ENCODE measurements at regions not wholly inside any gene's neighbourhood (a gene's known extent, or its start where the extent isn't known, plus 50 kb on each side); places are given as distances from the start of the nearest gene placed in this dataset.

DNA sequence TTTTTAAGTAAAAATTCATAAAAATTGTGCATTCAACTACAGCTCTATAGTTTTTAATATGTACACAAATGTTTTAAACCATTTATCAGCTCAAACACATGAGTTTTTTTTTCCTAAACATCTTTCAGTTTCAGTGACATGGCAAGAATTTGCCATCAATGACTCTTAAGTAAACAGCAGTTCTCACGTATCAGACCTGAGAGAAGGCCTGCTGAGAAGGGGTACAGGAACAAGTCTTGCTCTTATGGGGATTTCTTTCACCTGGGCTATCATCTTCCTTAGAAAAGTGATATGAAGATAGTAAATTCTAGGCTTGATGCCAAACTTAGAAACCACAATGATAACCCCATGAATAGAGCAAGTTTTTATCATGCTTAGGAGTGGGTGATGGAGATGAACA, 467.8 kb downstream of the ARL4A start:
- DNase-seq = no peak

DNA sequence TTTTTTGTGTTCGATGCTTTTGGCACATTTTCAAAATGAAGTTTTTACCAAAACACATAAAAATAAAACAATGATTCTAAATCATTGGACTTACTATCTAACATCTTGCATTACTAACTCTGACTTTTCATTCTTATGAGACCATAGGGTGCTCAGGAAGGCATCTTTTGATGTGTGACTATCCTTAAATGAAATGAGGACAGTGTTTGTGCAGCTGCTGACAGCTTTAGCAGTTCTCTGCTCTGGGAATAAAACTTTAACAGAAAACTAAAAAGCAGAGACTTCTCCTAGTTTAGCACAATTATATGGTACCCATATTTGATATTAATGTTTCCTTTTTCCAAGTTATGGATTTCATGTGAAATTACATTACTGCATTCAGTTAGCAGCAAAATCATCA, 471.6 kb downstream of the ARL4A start:
- no peak for DNase-seq

DNA sequence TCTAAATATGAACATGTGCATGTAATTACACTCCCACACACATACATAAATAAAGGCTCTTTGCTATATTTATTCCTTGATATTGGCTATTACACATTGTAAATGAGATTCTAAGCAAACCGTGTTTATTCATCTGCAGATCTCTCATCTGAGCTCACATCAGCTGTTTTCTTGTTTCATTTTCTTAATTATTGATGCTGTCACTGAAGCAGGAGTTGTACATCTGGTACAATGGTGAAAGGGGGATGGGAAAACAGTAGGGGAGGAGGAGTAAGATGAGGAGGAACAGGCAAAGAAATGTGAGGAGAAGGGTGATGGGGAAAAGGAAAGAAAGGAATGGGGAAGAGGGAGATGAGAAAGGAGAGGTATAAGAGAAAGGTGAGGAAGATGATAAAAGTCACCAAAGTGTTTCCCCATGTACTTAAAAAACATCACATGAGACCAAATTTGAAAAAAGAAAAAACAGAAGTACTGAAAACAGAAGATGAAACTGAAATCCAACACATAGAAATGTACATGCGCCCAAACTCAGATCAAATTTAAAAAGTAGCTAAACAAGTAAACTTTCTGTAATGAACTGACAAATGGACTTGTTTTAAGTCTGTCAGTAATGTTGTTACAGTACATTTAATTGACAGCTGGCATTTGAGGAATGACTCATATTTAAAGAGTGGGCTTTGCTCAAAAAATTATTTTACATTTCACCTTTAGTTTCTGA, 472.2 kb downstream of the ARL4A start:
- DNase-seq = no peak

DNA sequence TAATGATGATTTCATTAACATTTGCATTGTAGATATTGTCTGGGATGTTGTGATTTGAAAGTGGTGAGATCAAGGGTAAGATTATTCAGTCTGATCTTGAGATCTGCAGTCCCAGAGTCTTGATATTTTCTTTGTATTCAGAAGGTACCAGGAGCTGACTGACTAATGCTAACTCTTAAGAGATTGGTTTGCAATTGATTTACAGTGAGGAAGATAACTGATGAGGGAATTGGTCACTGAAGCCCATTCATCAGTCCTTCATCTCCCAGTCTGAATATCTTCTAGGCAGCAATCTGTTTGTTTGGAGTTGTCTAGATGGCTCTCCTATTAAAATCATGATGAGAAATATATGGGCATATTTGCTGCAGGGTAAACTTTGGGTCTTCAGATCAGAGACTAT, 473.7 kb downstream of the ARL4A start:
- no peak for DNase-seq

DNA sequence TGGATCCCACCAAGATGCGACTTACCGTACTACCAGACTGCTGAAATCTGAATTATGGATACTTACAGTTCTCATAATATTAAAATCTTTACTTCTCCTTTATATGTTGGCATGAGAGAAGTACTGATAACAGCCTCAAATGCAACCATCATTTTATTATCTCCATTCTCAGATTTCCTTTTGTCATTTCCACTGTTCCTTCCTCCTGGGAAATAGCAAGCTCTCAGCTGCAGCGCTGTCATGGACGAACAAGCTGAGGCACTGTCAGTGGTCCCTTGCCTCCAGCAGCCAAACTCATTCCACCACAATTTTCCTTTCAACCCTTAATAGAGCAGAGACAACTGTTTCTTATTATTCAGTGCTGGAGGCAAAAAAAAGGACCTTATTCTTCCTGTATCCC, 478.4 kb downstream of the ARL4A start:
- no peak for DNase-seq

DNA sequence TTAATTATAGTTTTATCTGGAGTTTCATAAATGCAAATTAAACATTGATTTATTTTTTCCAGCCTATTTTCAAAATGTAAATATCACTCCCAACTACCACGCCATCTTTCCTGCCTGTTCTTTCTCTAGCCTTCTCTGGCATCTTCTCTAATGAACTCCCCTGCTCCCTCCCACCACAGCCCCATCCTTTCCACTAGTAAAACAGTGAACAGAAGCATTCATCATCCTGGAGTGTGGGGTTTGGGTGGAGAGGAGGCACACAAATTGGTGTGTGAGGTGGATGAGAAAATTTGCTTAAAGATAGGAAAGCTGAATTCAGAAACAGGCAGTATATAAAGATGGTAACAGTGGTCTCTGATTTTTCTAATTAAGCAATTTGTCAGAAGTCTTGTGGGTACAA, 479.4 kb downstream of the ARL4A start:
- DNase-seq = no peak

DNA sequence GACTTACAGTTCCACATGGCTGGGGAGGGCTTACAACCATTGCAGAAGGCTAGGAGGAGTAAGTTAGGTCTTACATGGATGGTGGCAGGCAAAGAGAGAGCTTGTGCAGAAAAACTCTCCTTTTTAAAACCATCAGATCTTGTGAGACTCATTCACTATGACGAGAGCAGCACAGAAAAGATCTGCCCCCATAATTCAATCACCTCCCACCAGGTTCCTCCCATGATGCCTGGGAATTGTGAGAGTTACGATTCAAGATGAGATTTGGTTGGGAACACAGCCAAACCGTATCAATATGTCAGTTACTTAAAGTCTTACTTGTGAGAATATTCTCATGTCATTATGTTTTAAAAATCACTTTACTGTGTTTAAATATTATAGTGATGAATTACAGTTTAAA, 481.9 kb downstream of the ARL4A start:
- no peak for DNase-seq

DNA sequence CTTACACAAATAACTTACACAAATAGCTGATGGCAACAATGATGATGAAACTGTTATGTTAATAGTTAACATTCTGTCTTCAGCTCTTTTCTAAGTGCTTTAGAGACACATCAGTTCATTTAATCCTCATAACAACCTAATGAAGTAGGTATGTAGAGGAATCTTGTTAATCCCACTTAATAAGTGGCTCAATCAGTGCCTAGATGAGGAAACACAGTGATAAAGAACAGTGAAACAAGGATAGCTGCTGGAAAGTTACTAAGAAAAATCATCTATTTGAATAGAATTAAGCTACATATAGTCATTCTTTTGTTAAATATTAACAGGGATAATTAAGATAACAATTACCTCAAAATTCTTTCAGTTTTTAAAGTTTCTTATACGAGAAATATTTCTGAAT, 487.6 kb downstream of the ARL4A start:
- no peak for DNase-seq

DNA sequence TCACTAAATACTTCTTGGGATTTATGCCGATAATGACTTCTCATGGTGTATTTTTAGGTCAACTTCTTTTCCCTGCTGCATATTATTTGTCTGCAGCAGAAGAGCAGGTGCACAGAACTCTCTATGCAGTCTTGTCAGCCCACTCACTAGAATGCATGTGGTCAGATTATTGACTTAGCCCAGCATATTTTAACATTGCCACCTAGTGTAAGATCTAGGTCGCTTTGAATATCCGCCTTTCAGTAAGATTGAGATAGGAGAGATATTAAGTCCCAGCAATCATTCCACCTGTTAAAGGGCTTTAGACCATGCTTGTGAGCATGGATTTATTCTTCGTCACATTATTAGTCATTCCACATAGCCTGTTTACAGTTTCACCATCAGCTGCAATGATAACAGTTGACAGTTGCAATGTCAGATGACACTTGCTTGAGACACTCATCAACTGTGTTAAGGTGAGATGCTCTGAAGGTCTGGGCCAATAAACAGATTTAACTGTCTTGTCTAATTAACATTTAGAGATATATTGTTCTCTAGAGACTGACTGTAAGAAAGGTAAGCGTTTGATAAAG, 491.7 kb downstream of the ARL4A start:
- DNase-seq = no peak

DNA sequence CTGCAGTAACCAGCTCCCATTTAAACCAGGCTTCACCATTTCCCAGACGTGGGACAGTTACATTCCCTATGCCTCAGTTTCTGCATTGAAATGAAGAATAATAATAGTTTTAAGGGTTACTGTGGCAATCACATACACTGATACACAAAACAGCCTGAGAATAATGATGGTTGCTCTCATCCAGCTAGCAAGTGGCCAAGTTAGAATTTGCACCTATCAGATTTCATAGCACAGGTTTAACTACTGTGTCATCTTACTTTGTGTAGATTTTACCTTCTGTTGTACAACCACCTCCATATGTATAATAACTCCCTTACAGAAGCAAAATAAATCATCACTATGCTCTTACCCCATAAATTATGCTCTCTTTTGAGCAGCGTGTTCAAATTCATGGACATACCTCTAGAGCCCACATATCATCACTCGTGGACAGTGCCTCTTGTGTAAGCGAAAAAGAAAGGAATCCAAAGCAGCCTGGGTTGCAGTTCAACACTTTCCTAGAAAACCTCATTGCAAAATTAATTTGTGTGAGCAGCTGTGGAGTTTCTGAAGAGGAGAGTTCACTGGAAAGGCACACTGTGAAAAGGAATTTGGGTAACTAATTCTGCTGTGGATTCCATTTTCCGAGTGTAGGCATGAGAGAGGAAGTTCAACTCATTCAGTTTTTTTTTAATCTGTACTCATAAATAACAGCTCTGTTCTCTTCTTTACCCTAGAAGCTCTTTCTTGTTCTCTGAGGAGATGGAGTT, 492.5 kb downstream of the ARL4A start:
- DNase-seq = no peak

DNA sequence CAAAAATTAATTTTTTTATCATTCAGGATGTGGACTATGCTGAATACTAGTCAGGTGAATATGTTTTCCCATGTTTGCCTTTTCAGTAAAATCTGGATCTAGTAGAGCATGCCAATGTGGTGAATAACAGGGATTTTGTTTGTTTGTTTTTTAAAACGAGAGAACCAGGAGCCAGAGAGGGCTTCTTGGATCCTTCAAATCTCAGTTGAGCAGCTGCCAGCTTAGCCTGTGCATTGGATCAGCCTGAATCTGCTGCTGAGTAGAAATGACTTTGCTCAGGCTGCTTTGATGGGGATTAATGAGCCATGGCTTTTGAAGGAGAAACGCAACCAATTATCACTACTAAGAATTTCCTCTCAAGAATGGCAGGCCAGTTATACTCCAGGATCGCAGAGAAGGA, 493.8 kb downstream of the ARL4A start:
- no peak for DNase-seq

DNA sequence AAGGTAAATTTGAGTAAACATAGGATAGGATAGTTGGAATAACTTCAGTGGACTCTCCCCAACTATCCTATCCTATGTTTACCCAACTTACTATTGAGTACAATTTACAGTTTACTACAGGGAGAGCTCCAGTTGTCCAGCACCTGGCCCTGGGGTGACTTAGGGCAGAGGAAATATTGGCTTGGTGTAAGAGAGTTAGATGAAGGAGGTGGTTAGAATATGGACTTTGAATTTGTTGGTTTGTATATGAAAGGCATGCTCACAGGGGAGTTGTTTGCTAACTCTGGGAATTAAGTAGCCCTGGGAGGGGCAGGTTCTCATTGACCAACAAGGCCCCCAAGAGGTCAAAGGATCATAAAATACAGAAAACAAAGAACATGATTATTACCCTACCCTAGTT, 497.7 kb downstream of the ARL4A start:
- no peak for DNase-seq

DNA sequence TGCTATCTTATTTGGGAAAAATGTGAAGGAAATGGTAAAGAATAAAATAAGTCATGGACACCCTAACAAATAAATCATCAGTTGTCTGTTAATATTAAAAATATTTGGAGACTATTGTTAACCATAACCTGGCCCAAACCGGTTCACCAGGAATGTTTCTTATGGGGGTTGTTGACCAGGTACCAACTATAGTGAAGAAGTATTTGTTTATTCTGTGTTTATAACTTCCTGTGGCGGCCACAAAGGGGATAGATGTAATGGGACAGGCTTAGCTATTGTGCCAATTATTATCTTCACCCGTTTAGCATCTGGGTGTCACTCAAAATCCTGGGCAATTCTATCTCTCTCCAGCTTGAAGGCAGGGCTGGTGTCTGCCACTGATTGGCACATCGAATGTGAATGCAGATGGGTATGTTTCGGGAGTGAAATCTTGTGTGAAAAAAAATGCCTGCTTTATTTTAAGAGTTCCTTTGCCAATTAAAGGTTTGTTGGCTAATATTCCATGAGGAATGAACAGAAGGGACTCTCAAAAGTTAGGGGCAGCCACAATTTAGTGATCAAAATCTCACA, 500.9 kb downstream of the ARL4A start:
- no peak for DNase-seq

DNA sequence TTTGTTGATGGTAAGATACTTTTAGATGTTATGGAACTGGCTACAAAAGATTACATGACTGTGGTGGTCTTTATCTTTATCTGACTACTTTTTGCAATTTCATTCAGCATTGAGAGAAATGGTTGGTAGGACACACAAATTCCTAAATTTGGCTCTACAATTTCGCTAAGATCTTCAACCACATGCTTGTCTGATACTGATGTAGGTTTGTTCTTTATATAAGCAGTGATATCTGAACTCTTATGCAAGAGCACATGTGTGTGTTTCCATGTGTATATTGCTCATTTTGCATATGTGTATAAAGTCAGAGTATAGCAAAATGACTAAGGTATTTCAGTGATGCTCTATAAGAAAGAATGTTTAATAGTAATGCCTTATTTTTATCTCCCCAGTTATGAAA, 501.5 kb downstream of the ARL4A start:
- no peak for DNase-seq

DNA sequence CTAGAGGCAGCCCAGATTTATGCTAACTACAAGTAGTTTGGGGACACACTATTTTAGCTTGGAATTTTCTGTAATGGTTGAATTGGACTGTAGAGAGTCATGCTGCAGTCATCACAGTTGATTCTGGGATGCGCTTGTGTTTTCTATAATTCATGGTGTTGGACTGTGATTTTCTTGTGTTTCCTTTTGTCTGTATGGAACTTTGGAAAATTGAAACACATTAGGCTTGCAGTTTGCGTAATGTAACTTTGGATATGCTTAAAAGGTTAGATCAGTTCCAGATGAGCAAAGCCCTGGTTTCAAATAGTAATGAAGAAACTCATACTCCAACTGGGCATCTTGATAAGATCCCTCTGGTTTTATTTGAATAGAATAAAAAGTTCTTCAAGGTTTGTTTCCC, 502.2 kb downstream of the ARL4A start:
- no peak for DNase-seq

DNA sequence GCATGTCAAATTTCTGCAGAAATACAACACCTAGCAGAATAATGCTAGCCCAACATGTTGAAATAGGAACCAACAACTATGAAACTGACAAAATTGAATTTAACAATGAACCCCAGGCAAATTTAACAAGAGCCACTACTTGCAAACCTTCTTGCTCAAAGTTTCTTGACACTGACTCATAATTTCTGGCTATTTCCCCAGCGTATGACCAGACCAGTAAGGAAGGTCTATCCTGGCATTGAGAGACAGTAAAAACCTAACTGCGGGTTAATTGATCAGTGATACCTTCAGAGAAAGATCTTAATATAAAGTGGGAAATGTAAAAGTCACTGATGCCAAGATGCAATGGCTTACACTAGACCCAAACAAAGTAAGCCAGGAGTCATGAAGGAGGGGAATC, 510.1 kb downstream of the ARL4A start:
- peak; percentile 41 for DNase-seq

DNA sequence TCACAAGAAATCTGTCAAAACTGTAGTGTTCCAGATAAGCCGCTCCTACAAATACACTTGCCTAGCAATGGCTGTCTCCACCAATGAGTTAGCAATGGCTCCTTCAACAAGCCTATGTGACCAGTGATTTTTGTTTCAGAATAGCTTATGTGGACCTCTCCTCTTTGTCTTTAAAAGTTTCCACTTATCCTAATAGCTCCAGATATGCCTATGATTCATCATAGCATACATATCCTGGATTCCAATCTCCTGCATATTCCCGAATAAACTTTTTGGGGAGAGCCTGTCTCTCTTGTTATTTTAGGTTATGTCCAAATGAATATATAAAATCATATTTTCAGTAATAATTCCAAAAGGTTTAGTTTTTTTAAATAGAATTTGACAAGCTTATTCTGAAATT, 510.6 kb downstream of the ARL4A start:
- peak; percentile 42 for DNase-seq

DNA sequence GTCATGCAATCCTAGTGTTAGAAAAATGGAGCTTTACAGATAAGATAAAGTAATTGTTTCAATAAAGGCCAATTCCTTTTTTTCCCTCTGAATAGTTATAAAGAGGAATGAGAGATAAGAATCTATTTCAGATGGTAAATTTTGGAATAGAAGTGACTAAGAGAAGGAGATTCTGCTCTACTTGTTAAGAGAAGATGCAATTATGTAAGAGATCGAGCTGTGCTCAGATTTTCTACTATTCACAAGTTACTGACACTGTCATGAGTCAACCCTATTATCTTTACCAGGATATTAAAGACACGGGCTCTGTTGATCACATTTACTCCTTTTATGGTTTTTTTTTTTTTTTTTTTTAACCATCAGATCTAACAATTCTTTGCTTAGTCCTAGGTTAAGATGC, 511.3 kb downstream of the ARL4A start:
- DNase-seq = peak; percentile 30

DNA sequence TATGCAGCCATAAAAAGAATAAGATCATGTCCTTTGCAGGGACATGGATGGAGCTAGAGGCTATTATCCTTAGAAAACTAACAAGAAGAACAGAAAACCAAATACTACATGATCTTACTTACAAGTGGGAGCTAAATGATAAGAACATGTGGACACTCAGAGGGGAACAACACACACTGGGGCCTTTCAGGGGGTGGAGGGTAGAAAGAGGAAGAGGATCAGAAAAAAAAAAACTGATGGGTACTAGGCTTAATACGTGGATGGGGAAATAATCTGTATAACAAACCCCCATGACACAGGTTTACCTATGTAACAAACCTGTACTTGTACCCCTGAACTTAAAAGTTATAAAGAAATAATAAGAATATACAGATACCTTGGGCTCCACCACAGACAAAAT, 514.2 kb downstream of the ARL4A start:
- no peak for DNase-seq

DNA sequence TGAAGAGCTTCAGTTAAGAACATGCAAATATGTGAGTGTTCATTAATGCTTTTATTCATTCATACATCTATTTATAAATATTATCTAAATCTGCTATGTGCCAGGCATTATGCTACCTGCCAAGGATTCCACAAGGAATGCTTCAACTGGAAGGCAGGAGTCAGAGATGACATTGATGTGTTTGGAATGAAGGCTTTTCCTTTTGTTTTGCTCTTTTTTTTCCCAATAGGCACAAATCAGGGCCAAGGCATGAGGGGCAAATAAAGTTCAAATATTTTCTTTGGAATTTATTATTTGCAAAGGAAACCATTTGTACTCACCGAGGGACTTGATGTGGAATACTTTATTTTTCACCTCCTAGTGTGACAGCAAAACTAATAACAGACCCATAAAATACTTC, 530.3 kb downstream of the ARL4A start:
- peak; percentile 13 for DNase-seq

DNA sequence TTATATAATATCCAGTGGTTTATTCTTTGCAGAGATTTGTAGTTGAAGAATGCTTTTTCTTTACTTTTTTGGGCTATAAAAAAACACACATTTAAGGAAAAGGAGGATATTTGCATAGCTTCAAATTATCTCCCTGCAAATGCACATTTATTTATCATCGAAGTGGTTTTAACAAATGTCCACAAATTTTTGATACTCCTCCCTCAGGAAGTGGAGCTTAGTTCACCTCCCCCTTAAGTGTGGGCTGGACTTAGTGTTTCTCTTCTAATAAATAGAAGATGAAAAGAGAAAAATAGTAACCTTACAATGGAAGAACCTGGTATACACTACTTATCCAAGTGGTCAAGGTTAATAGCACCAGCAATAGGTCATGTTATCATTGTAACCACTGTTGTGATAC, 537.6 kb downstream of the ARL4A start:
- no peak for DNase-seq

DNA sequence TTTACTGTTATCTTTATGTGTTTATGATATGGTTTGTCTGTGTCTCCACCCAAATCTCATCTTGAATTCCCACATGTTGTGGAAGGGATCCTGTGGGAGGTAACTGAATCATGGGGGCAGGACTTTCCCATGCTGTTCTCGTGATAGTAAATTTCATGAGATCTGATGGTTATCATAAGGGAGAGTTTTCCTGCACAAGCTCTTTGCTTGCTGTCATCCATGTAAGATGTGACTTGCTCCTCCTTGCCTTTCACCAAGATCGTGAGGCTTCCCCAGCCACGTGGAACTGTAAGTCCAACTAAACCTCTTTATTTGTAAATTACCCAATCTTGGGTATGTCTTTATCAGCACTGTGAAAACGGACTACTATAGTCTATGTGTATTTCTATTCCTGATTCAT, 539.0 kb downstream of the ARL4A start:
- DNase-seq = no peak

DNA sequence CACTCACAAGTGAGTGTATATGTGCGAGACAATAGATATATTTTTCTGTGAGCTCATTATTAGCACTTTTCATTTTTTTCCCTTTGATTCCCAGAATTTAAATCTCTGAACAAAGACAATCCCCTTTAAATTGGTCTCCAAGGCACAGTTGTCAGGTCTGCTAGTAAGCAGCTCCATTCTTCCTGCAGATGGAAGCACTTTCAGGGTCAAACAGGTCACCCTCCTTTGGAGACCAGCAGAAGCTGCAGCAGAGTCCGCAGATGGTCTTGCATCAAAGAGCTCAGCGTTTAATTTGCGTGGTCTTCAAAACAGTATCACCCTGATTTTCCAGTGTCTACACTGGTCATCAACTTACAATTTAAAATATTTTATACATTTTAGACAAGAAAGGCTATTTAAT, 543.8 kb downstream of the ARL4A start:
- no peak for DNase-seq

DNA sequence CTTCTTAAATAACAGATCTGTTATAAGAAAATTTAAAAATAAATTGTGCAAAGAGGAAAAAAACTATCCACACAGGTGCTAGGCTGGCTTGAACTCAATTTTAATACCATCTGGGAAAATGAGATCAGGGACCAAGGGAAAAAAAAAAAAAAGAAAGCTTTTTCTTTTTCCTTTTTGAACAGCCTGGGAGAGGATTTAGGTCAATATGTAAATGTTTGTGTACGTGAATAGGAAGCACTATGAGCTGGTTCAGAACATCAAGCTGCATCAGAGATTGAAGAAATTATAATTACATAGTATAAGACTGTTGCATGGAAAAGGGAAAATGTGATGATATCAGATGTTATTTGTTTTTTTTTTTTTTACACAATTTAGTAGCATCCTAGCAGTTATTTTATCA, 548.0 kb downstream of the ARL4A start:
- DNase-seq = no peak

Data from fibroblast of skin of back (primary cell).